Neural crest cell (in vitro differentiated cells): ENCODE measurements at regions not wholly inside any gene's neighbourhood (a gene's known extent, or its start where the extent isn't known, plus 50 kb on each side); places are given as distances from the start of the nearest gene placed in this dataset.

Source experiments
- DNase-seq: peaks from one replicate; pipeline ENCODE4 v3.0.0; 2021; ENCODE audit warnings: low read depth, mixed read lengths, low spot score
- H3K27ac Mint-ChIP-seq: one replicate; pipeline ENCODE4 v1.8.0; 2021; ENCODE audit warnings: mild to moderate bottlenecking, mixed read lengths; ENCODE audit not compliant: unreplicated experiment
- H3K27me3 Mint-ChIP-seq: 2 replicates; pipeline ENCODE4 v1.8.0; 2021; ENCODE audit warnings: low read depth, mild to moderate bottlenecking, mixed read lengths
- H3K36me3 Mint-ChIP-seq: 2 replicates; pipeline ENCODE4 v1.8.0; 2021; ENCODE audit warnings: low read depth, mild to moderate bottlenecking, mixed read lengths
- H3K4me1 Mint-ChIP-seq: 2 replicates; pipeline ENCODE4 v1.8.0; 2021; ENCODE audit warnings: mixed read lengths
- H3K4me3 Mint-ChIP-seq: one replicate; pipeline ENCODE4 v1.8.0; 2021; ENCODE audit warnings: mild to moderate bottlenecking, mixed read lengths
- H3K9me3 Mint-ChIP-seq: 2 replicates; pipeline ENCODE4 v1.8.0; 2021; ENCODE audit warnings: mixed read lengths
- TF ChIP-seq, protein P1 (sequence below): fragments of 200-600 bp; sonication (generic); conservative IDR thresholded peaks from 2 replicates; pipeline ENCODE4 v1.5.0; 2021; ENCODE audit warnings: antibody characterized with exemption, mild to moderate bottlenecking

DNA sequence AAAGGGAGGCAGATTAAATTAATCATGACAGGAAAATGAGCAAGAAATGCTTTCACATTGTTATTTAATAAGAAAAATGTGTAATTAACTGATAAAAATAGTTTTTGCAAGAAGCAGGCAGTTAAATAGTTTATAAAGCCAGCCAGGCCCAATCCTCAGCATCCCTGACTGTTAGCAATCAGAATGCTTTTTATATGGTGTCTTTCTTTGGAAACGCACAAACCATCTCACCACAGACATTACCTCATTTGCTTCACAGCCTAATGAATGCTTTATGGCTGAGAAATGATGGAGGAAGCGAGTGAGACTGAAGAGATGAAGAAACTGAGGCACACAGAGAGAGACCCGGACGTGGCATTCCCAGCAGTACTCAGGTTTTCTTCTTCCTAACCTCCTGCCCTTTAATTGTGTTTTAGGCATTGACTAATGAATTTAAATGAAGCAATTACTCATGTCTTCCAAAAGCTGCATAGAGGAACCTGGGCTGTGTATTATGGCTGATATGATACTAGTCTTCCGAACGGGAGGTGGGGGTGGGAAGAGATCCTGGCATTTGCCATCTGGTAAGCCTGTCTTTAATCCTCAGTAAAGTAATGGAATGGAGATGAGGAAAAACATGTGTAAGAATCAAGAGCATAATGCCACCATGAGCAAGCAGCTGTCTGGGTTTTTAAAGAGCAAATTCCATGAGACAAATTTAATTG is 116.1 kb upstream of the LMO4 start:
- peaks cover 12% of the 10 kb centered on the region for H3K9me3 Mint-ChIP-seq
- peaks cover 9% of the 10 kb centered on the region for H3K36me3 Mint-ChIP-seq
- peak overlapping the region; percentile 51 for H3K27ac Mint-ChIP-seq
- no peak for DNase-seq
- H3K27me3 Mint-ChIP-seq = no peaks in the 10 kb centered on the region
- H3K4me3 Mint-ChIP-seq = no peak overlapping the region
- TF ChIP-seq, protein P1, sequence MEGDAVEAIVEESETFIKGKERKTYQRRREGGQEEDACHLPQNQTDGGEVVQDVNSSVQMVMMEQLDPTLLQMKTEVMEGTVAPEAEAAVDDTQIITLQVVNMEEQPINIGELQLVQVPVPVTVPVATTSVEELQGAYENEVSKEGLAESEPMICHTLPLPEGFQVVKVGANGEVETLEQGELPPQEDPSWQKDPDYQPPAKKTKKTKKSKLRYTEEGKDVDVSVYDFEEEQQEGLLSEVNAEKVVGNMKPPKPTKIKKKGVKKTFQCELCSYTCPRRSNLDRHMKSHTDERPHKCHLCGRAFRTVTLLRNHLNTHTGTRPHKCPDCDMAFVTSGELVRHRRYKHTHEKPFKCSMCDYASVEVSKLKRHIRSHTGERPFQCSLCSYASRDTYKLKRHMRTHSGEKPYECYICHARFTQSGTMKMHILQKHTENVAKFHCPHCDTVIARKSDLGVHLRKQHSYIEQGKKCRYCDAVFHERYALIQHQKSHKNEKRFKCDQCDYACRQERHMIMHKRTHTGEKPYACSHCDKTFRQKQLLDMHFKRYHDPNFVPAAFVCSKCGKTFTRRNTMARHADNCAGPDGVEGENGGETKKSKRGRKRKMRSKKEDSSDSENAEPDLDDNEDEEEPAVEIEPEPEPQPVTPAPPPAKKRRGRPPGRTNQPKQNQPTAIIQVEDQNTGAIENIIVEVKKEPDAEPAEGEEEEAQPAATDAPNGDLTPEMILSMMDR = no peak
- peaks cover 18% of the 10 kb centered on the region for H3K4me1 Mint-ChIP-seq

DNA sequence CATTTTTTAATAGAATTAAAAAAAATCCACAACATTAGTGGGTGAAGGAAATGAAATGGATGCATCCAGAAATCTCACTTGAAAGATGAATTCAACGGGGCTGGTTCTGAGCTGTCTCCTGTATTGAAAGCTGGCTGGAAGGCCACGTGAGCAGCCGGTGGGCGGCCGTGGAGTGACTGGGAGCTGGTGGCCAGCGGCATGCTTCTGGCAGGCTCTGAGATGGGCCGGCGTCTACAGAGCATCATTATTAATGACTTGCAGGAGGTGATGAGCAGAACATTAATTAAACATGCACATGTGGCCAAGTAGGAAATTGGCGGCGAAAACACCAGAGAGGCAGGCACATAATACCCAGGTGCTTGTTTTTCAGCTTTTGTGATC is 115.6 kb upstream of the LMO4 start:
- Mint-ChIP-seq H3K27ac (no peak overlapping the region), H3K36me3 (peaks cover 9% of the 10 kb centered on the region), H3K4me3 (no peak overlapping the region), H3K27me3 (no peaks in the 10 kb centered on the region), H3K9me3 (peaks cover 12% of the 10 kb centered on the region), H3K4me1 (peaks cover 18% of the 10 kb centered on the region)
- no peak for DNase-seq
- TF ChIP-seq, protein P1 = no peak

DNA sequence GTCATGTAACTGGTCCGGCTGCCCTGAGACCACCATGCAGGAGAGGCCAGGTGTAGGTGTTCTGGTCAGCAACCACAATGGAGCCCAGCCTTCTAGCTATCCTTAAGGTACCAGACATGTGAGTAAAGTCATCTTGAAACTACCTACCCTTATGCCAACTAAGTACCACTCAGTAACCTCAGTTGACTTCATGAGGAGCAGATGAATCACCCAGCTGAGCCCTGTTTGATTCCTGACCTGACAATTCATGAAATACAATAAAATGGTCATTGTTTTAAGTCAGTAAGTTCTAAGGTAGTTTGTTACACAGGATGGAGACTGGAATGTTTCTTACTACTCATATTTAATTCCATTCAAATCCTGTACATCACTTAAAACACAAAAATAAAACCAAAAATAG is 113.1 kb upstream of the LMO4 start:
- Mint-ChIP-seq H3K9me3 (peaks cover 12% of the 10 kb centered on the region), H3K4me3 (no peak overlapping the region), H3K36me3 (peaks cover 9% of the 10 kb centered on the region), H3K27ac (no peak overlapping the region), H3K27me3 (no peaks in the 10 kb centered on the region), H3K4me1 (peaks cover 18% of the 10 kb centered on the region)
- TF ChIP-seq, protein P1 = no peak
- no peak for DNase-seq

DNA sequence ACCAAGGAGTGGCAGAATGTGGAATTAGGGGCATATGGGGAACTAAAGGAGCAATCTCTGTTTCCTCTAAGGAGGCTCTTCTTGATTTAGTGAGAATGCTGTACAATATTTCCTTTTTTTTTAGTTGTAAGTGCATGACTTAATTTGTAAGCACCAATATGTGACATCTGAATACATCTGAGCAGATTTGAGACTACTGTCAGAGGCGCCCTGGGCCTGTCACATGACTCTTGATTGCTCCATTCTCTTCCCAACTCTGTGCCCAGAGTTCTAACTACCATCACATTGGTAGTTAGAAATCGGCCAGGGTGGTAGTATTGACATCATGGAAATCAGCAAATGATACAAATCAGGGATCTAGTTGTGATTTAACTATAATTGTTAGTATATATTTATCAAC is 110.1 kb upstream of the LMO4 start:
- TF ChIP-seq, protein P1 = no peak
- H3K27ac Mint-ChIP-seq = no peak overlapping the region
- no peak overlapping the region for H3K4me3 Mint-ChIP-seq

DNA sequence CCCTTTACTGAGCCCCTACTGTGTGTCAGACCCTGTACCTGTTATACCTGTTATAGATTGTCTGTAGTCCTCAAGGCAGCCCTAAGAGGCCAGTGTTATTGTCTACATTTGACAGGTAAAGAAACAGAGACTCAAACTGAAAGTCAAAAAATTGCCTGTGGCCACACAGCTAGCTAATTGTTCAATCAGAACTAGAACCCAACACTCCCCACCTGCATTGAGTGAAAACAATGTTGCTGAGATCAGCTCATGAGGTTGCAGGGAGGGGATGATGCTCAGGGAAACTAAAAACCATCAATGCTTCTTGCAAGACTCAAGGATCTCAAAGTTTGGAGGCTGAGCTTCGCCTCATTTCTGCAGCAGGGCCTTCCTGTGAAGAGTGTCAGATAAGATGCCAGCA is 109.5 kb upstream of the LMO4 start:
- H3K27ac Mint-ChIP-seq = no peak overlapping the region
- H3K36me3 Mint-ChIP-seq = peaks cover 9% of the 10 kb centered on the region
- peaks cover 16% of the 10 kb centered on the region for H3K9me3 Mint-ChIP-seq
- H3K27me3 Mint-ChIP-seq = no peaks in the 10 kb centered on the region
- no peak for DNase-seq
- H3K4me3 Mint-ChIP-seq = no peak overlapping the region
- TF ChIP-seq, protein P1 = no peak
- H3K4me1 Mint-ChIP-seq = peaks cover 3% of the 10 kb centered on the region

More for the DNA sequence above, 110.1 kb upstream of the LMO4 start:
- Mint-ChIP-seq H3K27me3 (no peaks in the 10 kb centered on the region), H3K9me3 (peaks cover 16% of the 10 kb centered on the region), H3K4me1 (peaks cover 3% of the 10 kb centered on the region), H3K36me3 (peaks cover 9% of the 10 kb centered on the region)
- no peak for DNase-seq
